Endothelial cell of umbilical vein (primary cell): ENCODE measurements at regions not wholly inside any gene's neighbourhood (a gene's known extent, or its start where the extent isn't known, plus 50 kb on each side); places are given as distances from the start of the nearest gene placed in this dataset.

Experiments
- BruUV-seq: library from RNA; stranded (reverse); fragments of 400-500 nt; replicated peaks from 2 replicates; lab custom pipeline; 2021; lab: Mats Ljungman, UMichigan
- CTCF ChIA-PET: fragments of 300-600, 350-600 bp; sonication (Branson Sonifier 250); formaldehyde crosslinking; loops from one replicate; lab custom pipeline; 2021; ENCODE audit warnings: antibody characterized with exemption, inconsistent platforms; lab: Charles Lee
- POLR2A ChIA-PET: fragments of 300-600, 350-600 bp; sonication (Branson Sonifier 250); formaldehyde crosslinking; loops from one replicate; lab custom pipeline; 2021; ENCODE audit warnings: antibody characterized with exemption, inconsistent platforms; lab: Charles Lee
- DNase-seq: peaks from one replicate; pipeline ENCODE4 v3.0.0-alpha.2; 2011; ENCODE audit warnings: low read depth, low spot score
- FAIRE-seq: peaks from 2 replicates; lab custom pipeline; 2011; peaks lifted over from hg19 to GRCh38; lab: Jason Lieb, UNC
- H2AFZ ChIP-seq: 2 replicates; pipeline ENCODE4 v1.6.0; 2012; ENCODE audit warnings: low read depth, low read length, control low read depth, inconsistent platforms
- H3K27ac ChIP-seq: 2 replicates; pipeline ENCODE4 v1.5.1; 2011; ENCODE audit warnings: low read depth, mild to moderate bottlenecking, control low read depth, low read length, moderate library complexity; ENCODE audit not compliant: insufficient read depth
- H3K27me3 ChIP-seq, 2 experiments: 2 replicates each; pipeline versions ENCODE4 v1.6.0 to v1.6.1; 2011; ENCODE audit warnings: low read length in 2 of 2, mixed read lengths in 1 of 2; ENCODE audit not compliant: control insufficient read depth in 2 of 2, insufficient read depth in 2 of 2
- H3K36me3 ChIP-seq, 2 experiments: 2 replicates in 1 of 2; 3 replicates in 1 of 2; pipeline ENCODE4 v1.5.1; 2011; ENCODE audit warnings: low read length in 2 of 2, mild to moderate bottlenecking in 1 of 2, moderate library complexity in 1 of 2; ENCODE audit not compliant: control insufficient read depth in 2 of 2, insufficient read depth in 2 of 2; ENCODE audit errors: extremely low read depth in 1 of 2
- H3K4me1 ChIP-seq: 3 replicates; pipeline ENCODE4 v1.5.1; 2011; ENCODE audit warnings: mild to moderate bottlenecking, low read length; ENCODE audit not compliant: control insufficient read depth, insufficient read depth; ENCODE audit errors: extremely low read depth
- H3K4me2 ChIP-seq: 2 replicates; pipeline ENCODE4 v1.6.1; 2011; ENCODE audit warnings: low read length, control low read depth, mixed read lengths; ENCODE audit not compliant: insufficient read depth
- H3K4me3 ChIP-seq, 3 experiments: fragments of 200-600 bp in 1 of 3; sonication (generic), shearing (Covaris generic) in 1 of 3; replicated peaks in 1 of 3; 2 replicates each; pipeline ENCODE4 v1.5.1; 2011 to 2016; ENCODE audit warnings: control low read depth in 3 of 3, low read length in 3 of 3, mild to moderate bottlenecking in 2 of 3, inconsistent platforms in 1 of 3, low read depth in 1 of 3, moderate library complexity in 1 of 3; ENCODE audit not compliant: insufficient read depth in 1 of 3
- H3K79me2 ChIP-seq: 2 replicates; pipeline ENCODE4 v1.6.0; 2012; ENCODE audit warnings: low read length, inconsistent platforms; ENCODE audit not compliant: control insufficient read depth, insufficient read depth
- H3K9ac ChIP-seq: replicated peaks from 2 replicates; pipeline ENCODE3; 2011; ENCODE audit warnings: low read length, control low read depth; ENCODE audit not compliant: insufficient read depth; ENCODE audit errors: extremely low read depth
- H3K9me1 ChIP-seq: replicated peaks from 3 replicates; pipeline ENCODE4 v1.6.0; 2011; ENCODE audit warnings: mild to moderate bottlenecking, low read length; ENCODE audit not compliant: control insufficient read depth, insufficient read depth; ENCODE audit errors: extremely low read depth
- H3K9me3 ChIP-seq: replicated peaks from 2 replicates; pipeline ENCODE4 v1.5.1; 2012; ENCODE audit warnings: low read length, inconsistent platforms; ENCODE audit not compliant: control insufficient read depth, insufficient read depth
- H4K20me1 ChIP-seq: replicated peaks from 2 replicates; pipeline ENCODE3; 2011; ENCODE audit warnings: mild to moderate bottlenecking, low read length; ENCODE audit not compliant: control insufficient read depth, insufficient read depth; ENCODE audit errors: extremely low read depth
- CTCF ChIP-seq, 2 donors: IDR thresholded peaks; 1 replicate in 1 of 2; 2 replicates in 1 of 2; pipeline ENCODE4 v1.5.1; 2011; ENCODE audit warnings: low read length in 2 of 2, mild to moderate bottlenecking in 2 of 2, moderate library complexity in 2 of 2, control low read depth in 1 of 2, inconsistent platforms in 1 of 2, low read depth in 1 of 2; ENCODE audit not compliant: insufficient read depth in 1 of 2; ENCODE audit errors: extremely low read depth in 1 of 2
- EZH2 ChIP-seq: IDR thresholded peaks from 2 replicates; pipeline ENCODE4 v1.6.1; 2012; ENCODE audit warnings: borderline replicate concordance, low read depth, mild to moderate bottlenecking, moderate library complexity, low read length, inconsistent platforms; ENCODE audit not compliant: severe bottlenecking
- FOS ChIP-seq: IDR thresholded peaks from 2 replicates; pipeline ENCODE4 v1.6.1; 2011; ENCODE audit warnings: mild to moderate bottlenecking, low read length, moderate library complexity, borderline replicate concordance; ENCODE audit not compliant: insufficient read depth
- GATA2 ChIP-seq: IDR thresholded peaks from 2 replicates; pipeline ENCODE4 v1.7.0; 2011; ENCODE audit warnings: low read depth, mild to moderate bottlenecking, moderate library complexity, mixed read lengths, low read length; ENCODE audit not compliant: insufficient read length, insufficient read depth
- MAX ChIP-seq: IDR thresholded peaks from 2 replicates; pipeline ENCODE4 v1.6.1; 2011; ENCODE audit not compliant: insufficient read depth, insufficient read length
- POLR2AphosphoS5 ChIP-seq: IDR thresholded peaks from 2 replicates; pipeline ENCODE4 v1.6.1; 2012; ENCODE audit warnings: low read depth, mild to moderate bottlenecking, control low read depth, low read length, moderate library complexity; ENCODE audit not compliant: insufficient read depth
- dilution Hi-C: fragments of 300-500 bp; cut with MboI; formaldehyde crosslinking; loops from one replicate; pipeline ENCODE4 v1.15.0; 2019; ENCODE audit warnings: low sequenced_read_pairs; ENCODE audit not compliant: extremely low pct_ligation_motif_present
- intact Hi-C: fragments of 100-400 bp; cut with micrococcal nuclease; formaldehyde crosslinking; loops from one replicate; pipeline ENCODE4 v1.10.0; 2022

GRCh38 chr7:116139807-116140206, 70.5 kb upstream of the TES start:
- Histone ChIP-seq H3K4me1 (peaks cover 6% of the 10 kb centered on the region), H3K4me3 (no peak overlapping the region), H3K4me2 (no peak overlapping the region), H4K20me1 (no peaks in the 10 kb centered on the region), H3K27me3 (no peaks in the 10 kb centered on the region), H3K9me1 (peaks cover 4% of the 10 kb centered on the region), H3K79me2 (no peaks in the 10 kb centered on the region), H2AFZ (no peak overlapping the region), H3K36me3 (no peaks in the 10 kb centered on the region), H3K9ac (no peak overlapping the region), H3K27ac (no peak overlapping the region), H3K9me3 (no peaks in the 10 kb centered on the region)
- intact Hi-C loops (no loop called here), dilution Hi-C loops (no loop called here)
- no peak for FAIRE-seq
- TF ChIP-seq CTCF (IDR thresholded peaks at IDR 0.05; ENCODE audit: extremely low read depth in 1 of 2, insufficient read depth in 1 of 2, low read depth in 1 of 2, low read length in 2 of 2), result no peak
- TF ChIP-seq POLR2AphosphoS5, result no peak
- TF ChIP-seq GATA2, result no peak
- no peak for TF ChIP-seq FOS
- no peak for TF ChIP-seq MAX
- no peak for TF ChIP-seq EZH2
- POLR2A ChIA-PET, result no interaction called here
- no peak for DNase-seq
- CTCF ChIA-PET, result interaction anchor here (1.1 kb wide), 1 partner anchor 61 kb away, joined by 4 read pairs; no protein-coding TSS in a partner anchor
- no TSS peak for BruUV-seq
